ENCODE measurements at regions not wholly inside any gene's neighbourhood (a gene's known extent, or its start where the extent isn't known, plus 50 kb on each side); places are given as distances from the start of the nearest gene placed in this dataset.

DNA sequence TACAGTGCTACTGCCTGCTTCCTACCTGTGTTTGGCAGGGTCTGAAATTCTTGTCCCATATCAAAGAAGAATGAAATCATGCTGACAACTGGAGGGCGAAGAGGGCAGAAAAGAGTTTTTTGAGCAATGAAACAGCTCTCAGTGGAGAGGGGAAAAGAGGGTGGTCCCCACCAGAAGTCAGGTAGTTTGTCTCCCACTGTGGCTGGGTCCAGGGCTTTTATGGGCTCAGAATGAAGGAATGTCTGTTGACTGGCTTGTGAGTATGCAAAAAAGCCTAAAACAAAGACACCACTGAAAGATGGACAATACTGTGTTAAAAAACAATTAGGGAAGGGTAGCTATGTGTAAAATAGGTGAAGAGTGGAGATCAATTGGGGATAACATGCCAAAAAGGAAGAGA is 115.0 kb downstream of the ADAM29 start:
- Histone ChIP-seq H3K9me3 (ENCODE audit: insufficient read depth, low read depth, low read length) (peaks cover 42% of the 10 kb centered on the region), H3K27ac (ENCODE audit: low read depth, low read length) (peak overlapping the region; percentile 50; the same call in 1 of the 2 replicates), H3K4me3 (ENCODE audit: low read length) (0 out of 2 replicates have a peak overlapping the region, but pooled peaks have one; percentile 5), H3K27me3 (ENCODE audit: insufficient read depth, low read length) (no peaks in the 10 kb centered on the region), H3K9ac (ENCODE audit: low read depth, low read length) (no peak overlapping the region), H3K4me1 (ENCODE audit: insufficient read depth, low read length) (no peaks in the 10 kb centered on the region), H3K36me3 (ENCODE audit: insufficient read depth, low read length) (0 out of 2 replicates have a peak, but pooled peaks cover 2% of the 10 kb centered on the region)
- 89% methylated on average over 1 of the region's 1 CpG for WGBS

DNA sequence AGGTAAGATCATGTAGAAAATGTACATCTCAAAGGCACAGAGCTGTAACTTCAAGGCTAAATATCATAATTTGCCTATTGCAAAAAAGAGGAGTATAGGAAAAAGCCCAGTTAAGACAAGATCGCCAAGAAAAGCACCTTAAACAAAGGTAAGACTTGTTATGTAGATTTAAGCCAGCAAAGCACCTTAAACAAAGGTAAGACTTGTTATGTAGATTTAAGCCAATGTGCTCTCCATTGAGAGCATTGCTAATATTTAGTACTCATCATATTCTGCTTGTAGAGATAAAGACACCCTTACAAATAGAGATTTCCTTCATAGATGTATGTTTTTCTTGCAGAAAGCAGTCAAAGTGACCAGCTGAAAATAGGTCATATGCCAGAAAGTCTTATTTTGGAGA is 115.8 kb downstream of the ADAM29 start:
- H3K27me3 ChIP-seq (ENCODE audit: insufficient read depth, low read length): no peaks in the 10 kb centered on the region
- peaks cover 40% of the 10 kb centered on the region for H3K9me3 ChIP-seq (ENCODE audit: insufficient read depth, low read depth, low read length)
- no peak overlapping the region for H3K4me3 ChIP-seq (ENCODE audit: low read length)
- 0 out of 2 replicates have a peak, but pooled peaks cover 2% of the 10 kb centered on the region for H3K36me3 ChIP-seq (ENCODE audit: insufficient read depth, low read length)
- no peak overlapping the region for H3K9ac ChIP-seq (ENCODE audit: low read depth, low read length)
- no peaks in the 10 kb centered on the region for H3K4me1 ChIP-seq (ENCODE audit: insufficient read depth, low read length)
- WGBS: 56% methylated on average over 1 of the region's 1 CpG
- H3K27ac ChIP-seq (ENCODE audit: low read depth, low read length): peak overlapping the region; percentile 60; the same call in 1 of the 2 replicates

DNA sequence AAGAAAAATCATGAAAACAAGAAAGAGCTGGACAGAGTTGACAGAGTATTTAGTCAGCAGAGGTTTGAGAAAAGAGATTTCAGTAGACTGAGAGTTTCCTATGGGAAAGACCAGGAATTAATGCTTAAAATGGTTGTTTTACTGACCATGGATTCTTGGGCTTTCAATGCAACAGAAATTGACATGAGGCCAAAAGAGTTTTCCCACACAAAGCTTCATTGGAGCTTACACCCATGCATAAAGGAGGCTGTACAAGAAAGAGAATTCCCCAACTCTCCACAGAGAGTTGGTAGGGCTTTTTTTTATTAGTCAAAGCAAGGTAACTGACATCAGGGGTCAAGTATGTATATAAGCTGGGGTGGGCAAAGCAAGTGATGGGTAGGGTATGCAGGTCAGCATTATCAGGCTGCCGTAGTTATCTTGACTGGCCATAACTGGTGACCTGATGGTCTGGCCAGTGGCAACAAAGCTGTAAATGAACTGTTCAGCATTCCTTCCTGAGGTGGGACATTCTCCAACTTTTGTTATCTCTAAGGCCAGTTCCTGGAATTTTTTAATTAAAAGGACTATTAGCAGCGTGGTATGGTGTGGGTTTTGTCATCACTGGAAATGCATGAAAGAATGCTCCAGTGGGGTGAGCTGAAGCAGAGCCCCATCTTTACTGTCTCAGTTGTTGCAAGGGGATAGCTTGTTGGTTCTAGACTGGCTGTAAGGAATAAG is 117.0 kb downstream of the ADAM29 start:
- Histone ChIP-seq H3K27ac (ENCODE audit: low read depth, low read length) (no peak overlapping the region), H3K4me1 (ENCODE audit: insufficient read depth, low read length) (no peaks in the 10 kb centered on the region), H3K9me3 (ENCODE audit: insufficient read depth, low read depth, low read length) (peaks cover 30% of the 10 kb centered on the region), H3K27me3 (ENCODE audit: insufficient read depth, low read length) (no peaks in the 10 kb centered on the region), H3K36me3 (ENCODE audit: insufficient read depth, low read length) (0 out of 2 replicates have a peak, but pooled peaks cover 2% of the 10 kb centered on the region), H3K4me3 (ENCODE audit: low read length) (no peak overlapping the region), H3K9ac (ENCODE audit: low read depth, low read length) (no peak overlapping the region)
- 75% methylated on average over 2 of the region's 2 CpGs for WGBS

DNA sequence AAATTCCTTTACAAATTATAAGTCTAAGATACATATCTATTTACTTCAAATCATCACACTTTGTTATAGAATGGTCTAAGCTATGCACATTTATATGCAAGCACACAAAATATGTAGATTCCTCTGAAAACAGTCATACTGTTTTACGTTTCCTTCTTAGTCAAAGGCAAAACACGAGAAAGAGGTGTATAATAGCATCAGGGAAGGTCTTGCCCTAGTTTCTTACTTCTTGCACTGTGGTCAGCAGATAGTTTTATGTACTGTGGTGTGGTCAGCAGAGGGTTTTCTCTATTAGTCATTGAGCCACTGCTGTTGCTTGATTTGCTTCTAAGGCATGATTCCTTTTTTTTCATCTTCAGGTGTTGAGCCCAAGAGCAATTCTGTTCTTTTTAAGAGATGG is 117.7 kb downstream of the ADAM29 start:
- no peak overlapping the region for H3K27ac ChIP-seq (ENCODE audit: low read depth, low read length)
- H3K4me3 ChIP-seq (ENCODE audit: low read length): no peak overlapping the region
- 85% methylated on average over 2 of the region's 2 CpGs for WGBS
- H3K4me1 ChIP-seq (ENCODE audit: insufficient read depth, low read length): no peaks in the 10 kb centered on the region
- no peaks in the 10 kb centered on the region for H3K27me3 ChIP-seq (ENCODE audit: insufficient read depth, low read length)
- 0 out of 2 replicates have a peak, but pooled peaks cover 2% of the 10 kb centered on the region for H3K36me3 ChIP-seq (ENCODE audit: insufficient read depth, low read length)
- H3K9ac ChIP-seq (ENCODE audit: low read depth, low read length): no peak overlapping the region
- peaks cover 26% of the 10 kb centered on the region for H3K9me3 ChIP-seq (ENCODE audit: insufficient read depth, low read depth, low read length)

DNA sequence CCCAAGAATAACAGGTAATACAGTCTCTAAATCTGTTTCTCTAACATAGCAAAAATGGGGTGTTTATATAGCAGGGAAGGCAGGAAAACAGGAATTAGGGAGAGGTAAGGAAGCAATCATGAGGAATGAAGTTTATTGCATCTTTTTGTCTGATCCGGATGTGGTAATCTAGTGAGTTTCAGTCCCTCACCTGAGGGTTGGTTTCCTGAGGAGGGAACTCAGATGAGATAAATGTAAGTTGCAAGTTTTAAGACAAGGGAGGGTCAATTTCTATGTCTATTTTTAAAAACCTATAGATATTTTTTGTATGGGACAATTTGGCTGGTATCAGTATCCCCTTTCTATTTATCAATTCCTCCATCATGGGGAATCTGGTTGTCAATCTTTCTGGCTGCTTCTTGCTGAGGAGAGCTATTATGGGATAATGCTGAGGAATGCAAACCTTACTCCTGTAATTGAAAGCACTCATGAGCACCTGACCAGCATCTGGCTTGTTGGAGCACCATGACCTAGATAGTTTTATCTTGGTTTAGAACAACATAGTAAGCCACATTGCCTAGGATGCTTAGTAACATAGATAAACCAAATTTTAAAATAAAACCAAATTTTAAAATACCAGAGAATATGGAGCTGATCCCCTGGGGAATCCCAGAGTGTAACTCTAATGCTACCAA is 130.1 kb downstream of the ADAM29 start:
- 96% methylated on average over 1 of the region's 1 CpG for WGBS
- no peak overlapping the region for H3K9ac ChIP-seq (ENCODE audit: low read depth, low read length)
- H3K36me3 ChIP-seq (ENCODE audit: insufficient read depth, low read length): no peaks in the 10 kb centered on the region
- no peaks in the 10 kb centered on the region for H3K4me1 ChIP-seq (ENCODE audit: insufficient read depth, low read length)
- H3K4me3 ChIP-seq (ENCODE audit: low read length): no peak overlapping the region
- peaks cover 3% of the 10 kb centered on the region; the same call in 1 of the 2 replicates for H3K9me3 ChIP-seq (ENCODE audit: insufficient read depth, low read depth, low read length)
- no peaks in the 10 kb centered on the region for H3K27me3 ChIP-seq (ENCODE audit: insufficient read depth, low read length)
- H3K27ac ChIP-seq (ENCODE audit: low read depth, low read length): no peak overlapping the region

DNA sequence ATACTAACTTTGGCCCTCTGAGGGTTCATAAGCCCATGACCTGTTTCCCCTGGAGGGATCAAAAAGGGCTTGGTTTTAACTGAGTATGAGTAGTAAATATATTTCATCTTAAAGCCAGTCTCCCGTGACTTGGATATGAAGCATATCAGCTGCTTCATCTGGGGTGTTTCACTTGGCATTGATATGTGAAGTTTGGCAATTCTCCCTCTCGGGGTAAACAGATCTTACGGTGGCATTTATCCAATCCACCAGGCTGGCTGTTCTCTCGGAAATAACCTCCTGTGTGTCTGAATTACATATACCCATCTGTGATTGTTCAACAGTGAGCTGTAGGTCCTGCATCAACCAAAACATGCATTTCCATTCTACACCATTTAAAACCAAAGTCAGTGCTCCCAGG is 130.7 kb downstream of the ADAM29 start:
- H3K4me3 ChIP-seq (ENCODE audit: low read length): no peak overlapping the region
- H3K9ac ChIP-seq (ENCODE audit: low read depth, low read length): no peak overlapping the region
- H3K4me1 ChIP-seq (ENCODE audit: insufficient read depth, low read length): no peaks in the 10 kb centered on the region
- 94% methylated on average over 4 of the region's 4 CpGs for WGBS
- H3K27ac ChIP-seq (ENCODE audit: low read depth, low read length): no peak overlapping the region
- H3K9me3 ChIP-seq (ENCODE audit: insufficient read depth, low read depth, low read length): no peaks in the 10 kb centered on the region
- H3K27me3 ChIP-seq (ENCODE audit: insufficient read depth, low read length): no peaks in the 10 kb centered on the region
- no peaks in the 10 kb centered on the region for H3K36me3 ChIP-seq (ENCODE audit: insufficient read depth, low read length)

DNA sequence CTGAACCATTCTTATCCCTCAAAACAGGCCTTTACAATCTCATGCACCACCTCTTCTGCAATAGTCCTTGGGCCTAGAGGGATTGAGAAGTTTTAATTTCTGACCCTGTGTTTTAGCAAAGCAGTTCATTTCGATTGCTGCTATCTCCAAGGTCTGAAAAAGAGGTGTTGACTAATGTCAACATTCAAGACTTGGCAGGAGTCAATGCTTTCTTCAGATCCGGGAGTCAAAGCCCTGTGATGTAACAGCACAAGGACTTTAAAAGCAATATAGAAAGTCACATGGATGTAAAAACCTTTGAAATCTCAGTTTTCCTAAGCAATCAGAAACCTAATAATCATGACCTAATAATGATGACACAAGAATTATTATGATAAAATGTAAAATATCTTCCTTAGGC is 133.8 kb downstream of the ADAM29 start:
- Histone ChIP-seq H3K4me1 (ENCODE audit: insufficient read depth, low read length) (no peaks in the 10 kb centered on the region), H3K36me3 (ENCODE audit: insufficient read depth, low read length) (no peaks in the 10 kb centered on the region), H3K9me3 (ENCODE audit: insufficient read depth, low read depth, low read length) (no peaks in the 10 kb centered on the region), H3K27me3 (ENCODE audit: insufficient read depth, low read length) (no peaks in the 10 kb centered on the region), H3K9ac (ENCODE audit: low read depth, low read length) (no peak overlapping the region), H3K4me3 (ENCODE audit: low read length) (no peak overlapping the region), H3K27ac (ENCODE audit: low read depth, low read length) (no peak overlapping the region)
- 59% methylated on average over 2 of the region's 2 CpGs for WGBS

DNA sequence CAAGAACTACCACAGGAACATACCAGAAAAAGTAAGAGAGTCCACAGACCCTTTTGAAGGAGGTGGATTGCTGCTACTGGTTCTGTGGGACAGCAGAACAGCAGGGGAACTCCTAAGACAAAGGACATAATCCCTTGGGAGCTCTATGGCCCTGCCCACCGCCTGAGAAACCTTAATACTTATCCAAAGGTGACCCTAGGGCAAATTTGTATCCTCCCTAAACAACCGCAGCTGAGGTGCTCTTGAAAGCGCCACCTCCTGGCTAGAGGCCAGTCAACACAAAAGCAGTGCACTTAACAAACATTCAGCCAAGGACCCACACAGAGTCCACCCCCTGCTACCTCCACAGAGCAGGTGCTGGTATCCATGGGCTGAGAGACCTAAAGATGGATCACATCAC is 136.8 kb downstream of the ADAM29 start:
- no peak overlapping the region for H3K27ac ChIP-seq (ENCODE audit: low read depth, low read length)
- H3K9me3 ChIP-seq (ENCODE audit: insufficient read depth, low read depth, low read length): no peaks in the 10 kb centered on the region
- 61% methylated on average over 3 of the region's 3 CpGs for WGBS
- H3K4me1 ChIP-seq (ENCODE audit: insufficient read depth, low read length): no peaks in the 10 kb centered on the region
- no peak overlapping the region for H3K4me3 ChIP-seq (ENCODE audit: low read length)
- no peaks in the 10 kb centered on the region for H3K36me3 ChIP-seq (ENCODE audit: insufficient read depth, low read length)
- no peak overlapping the region for H3K9ac ChIP-seq (ENCODE audit: low read depth, low read length)
- H3K27me3 ChIP-seq (ENCODE audit: insufficient read depth, low read length): no peaks in the 10 kb centered on the region

DNA sequence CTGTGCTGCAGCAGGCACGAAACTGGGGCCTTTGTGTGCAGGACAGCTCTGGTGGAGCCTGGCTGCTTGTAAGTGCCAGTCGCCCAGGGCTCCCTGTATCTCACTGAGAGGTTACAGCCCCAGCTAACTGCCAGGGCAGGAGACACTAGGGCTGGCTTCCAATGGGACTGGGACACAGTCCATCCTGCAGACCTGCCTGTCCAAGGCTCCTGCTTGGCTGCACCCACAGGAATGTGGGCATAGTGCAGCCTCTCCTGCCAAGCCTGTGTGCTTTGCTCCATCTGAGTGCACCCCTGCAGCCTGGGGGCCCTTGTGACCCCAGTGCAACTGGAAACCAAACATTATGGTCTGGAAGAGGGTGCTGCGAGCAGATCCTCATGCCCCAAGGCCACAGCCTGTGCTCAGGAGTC is 144.0 kb downstream of the ADAM29 start:
- Histone ChIP-seq H3K27me3 (ENCODE audit: insufficient read depth, low read length) (no peaks in the 10 kb centered on the region), H3K9me3 (ENCODE audit: insufficient read depth, low read depth, low read length) (no peaks in the 10 kb centered on the region), H3K27ac (ENCODE audit: low read depth, low read length) (no peak overlapping the region), H3K9ac (ENCODE audit: low read depth, low read length) (no peak overlapping the region), H3K4me3 (ENCODE audit: low read length) (no peak overlapping the region), H3K36me3 (ENCODE audit: insufficient read depth, low read length) (no peaks in the 10 kb centered on the region), H3K4me1 (ENCODE audit: insufficient read depth, low read length) (no peaks in the 10 kb centered on the region)
- WGBS: 90% methylated on average over 3 of the region's 3 CpGs

DNA sequence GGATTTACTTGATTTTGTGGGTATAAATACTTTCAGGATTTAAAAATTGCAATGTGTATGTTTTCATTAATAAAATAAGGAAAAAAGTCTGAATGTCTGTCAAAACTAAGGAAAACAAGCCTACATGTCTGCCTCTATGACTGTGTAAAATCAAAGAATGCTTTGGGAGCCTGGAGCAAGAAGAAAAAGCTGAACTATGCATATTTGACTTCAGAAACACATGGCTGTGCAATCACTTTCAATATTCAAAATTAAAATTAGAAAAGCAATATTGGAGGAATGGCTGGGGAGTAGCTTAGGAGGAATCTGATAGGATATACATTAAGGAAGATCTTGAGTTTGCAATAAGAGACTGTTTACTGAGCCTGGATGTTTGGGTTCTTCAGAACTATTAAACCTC is 147.1 kb downstream of the ADAM29 start:
- H3K4me1 ChIP-seq (ENCODE audit: insufficient read depth, low read length): no peaks in the 10 kb centered on the region
- H3K9me3 ChIP-seq (ENCODE audit: insufficient read depth, low read depth, low read length): no peaks in the 10 kb centered on the region
- H3K4me3 ChIP-seq (ENCODE audit: low read length): no peak overlapping the region
- H3K27ac ChIP-seq (ENCODE audit: low read depth, low read length): no peak overlapping the region
- no peak overlapping the region for H3K9ac ChIP-seq (ENCODE audit: low read depth, low read length)
- H3K36me3 ChIP-seq (ENCODE audit: insufficient read depth, low read length): no peaks in the 10 kb centered on the region
- no peaks in the 10 kb centered on the region for H3K27me3 ChIP-seq (ENCODE audit: insufficient read depth, low read length)

DNA sequence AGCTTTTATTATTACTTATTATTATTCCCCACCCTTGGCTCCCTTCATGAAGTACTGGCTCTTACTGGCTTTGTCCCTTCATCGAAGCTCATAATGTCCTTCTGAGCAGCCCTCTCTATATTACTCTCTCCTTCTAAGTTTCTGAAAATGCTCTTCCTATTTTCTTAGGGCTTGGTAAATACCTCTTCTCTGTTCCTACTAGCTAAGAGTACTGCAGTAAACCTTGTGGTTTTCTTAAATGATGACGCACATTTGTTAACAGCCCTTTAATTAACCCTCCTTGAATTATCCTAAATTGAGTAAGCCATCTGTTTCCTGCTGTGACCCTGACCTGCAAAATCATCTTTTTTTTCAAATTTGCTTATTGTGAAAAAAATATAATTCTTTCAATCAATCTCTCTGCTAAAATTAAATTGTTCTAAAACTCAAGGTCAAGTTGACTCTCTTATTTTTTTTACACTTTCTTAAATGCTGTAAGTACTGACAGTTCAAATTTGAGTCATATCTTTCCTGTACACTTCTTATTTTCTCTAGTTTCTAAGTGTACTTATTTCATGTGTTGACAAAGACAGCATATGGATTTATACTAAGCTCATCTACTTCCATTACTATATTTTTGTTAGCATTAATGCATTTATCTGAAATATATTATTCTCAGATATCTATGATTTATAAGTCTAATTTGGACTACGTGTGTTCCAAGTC is 148.9 kb downstream of the ADAM29 start:
- H3K4me3 ChIP-seq (ENCODE audit: low read length): no peak overlapping the region
- no peak overlapping the region for H3K9ac ChIP-seq (ENCODE audit: low read depth, low read length)
- H3K27ac ChIP-seq (ENCODE audit: low read depth, low read length): no peak overlapping the region
- H3K9me3 ChIP-seq (ENCODE audit: insufficient read depth, low read depth, low read length): no peaks in the 10 kb centered on the region
- no peaks in the 10 kb centered on the region for H3K27me3 ChIP-seq (ENCODE audit: insufficient read depth, low read length)
- H3K4me1 ChIP-seq (ENCODE audit: insufficient read depth, low read length): peaks cover 10% of the 10 kb centered on the region
- 92% methylated on average over 2 of the region's 3 CpGs for WGBS
- no peaks in the 10 kb centered on the region for H3K36me3 ChIP-seq (ENCODE audit: insufficient read depth, low read length)

Data from HUES64 (cell line).